ENCODE measurements at regions not wholly inside any gene's neighbourhood (a gene's known extent, or its start where the extent isn't known, plus 50 kb on each side); places are given as distances from the start of the nearest gene placed in this dataset.
"Not testable (repeated sequence)": the region's sequence is repeated elsewhere in the genome, so short reads cannot be mapped to it uniquely, and the experiment has no call there.

GRCh38 chr3:81173514-81173913, 587.9 kb downstream of the GBE1 start:
- no peak for DNase-seq

- DNase-seq, result no peak
Observed at GRCh38 chr3:81170298-81170697, 591.1 kb downstream of the GBE1 start.

GRCh38 chr3:81164806-81165205, 596.6 kb downstream of the GBE1 start:
- DNase-seq, result no peak

- DNase-seq, result no peak
Observed at GRCh38 chr3:81161851-81162250, 599.6 kb downstream of the GBE1 start.

- DNase-seq, result no peak
Observed at GRCh38 chr3:81161100-81161499, 600.3 kb downstream of the GBE1 start.

- DNase-seq, result no peak
Observed at GRCh38 chr3:81154611-81155143, 606.8 kb downstream of the GBE1 start.

GRCh38 chr3:81152156-81152555, 609.3 kb downstream of the GBE1 start:
- DNase-seq, result no peak

- DNase-seq, result no peak
Observed at GRCh38 chr3:81132995-81133394, 628.5 kb downstream of the GBE1 start.

- no peak for DNase-seq
Observed at GRCh38 chr3:81105789-81106488, 655.5 kb downstream of the GBE1 start.

- no peak for DNase-seq
Observed at GRCh38 chr3:81105206-81105605, 656.2 kb downstream of the GBE1 start.

- no peak for DNase-seq
Observed at GRCh38 chr3:81097889-81098288, 663.6 kb downstream of the GBE1 start.

GRCh38 chr3:81095956-81096355, 665.5 kb downstream of the GBE1 start:
- DNase-seq, result no peak

- no peak for DNase-seq
Observed at GRCh38 chr3:81094986-81095385, 666.5 kb downstream of the GBE1 start.

GRCh38 chr3:81087607-81088006, 673.8 kb downstream of the GBE1 start:
- DNase-seq, result no peak

- no peak for DNase-seq
Observed at GRCh38 chr3:81086348-81086747, 675.1 kb downstream of the GBE1 start.

GRCh38 chr3:81080608-81081007, 680.8 kb downstream of the GBE1 start:
- no peak for DNase-seq

GRCh38 chr3:81072591-81072990, 688.9 kb downstream of the GBE1 start:
- no peak for DNase-seq

GRCh38 chr3:81068546-81068945, 692.9 kb downstream of the GBE1 start:
- no peak for DNase-seq

GRCh38 chr3:81063896-81064295, 697.5 kb downstream of the GBE1 start:
- no peak for DNase-seq

GRCh38 chr3:81051133-81051532, 710.3 kb downstream of the GBE1 start:
- DNase-seq, result not testable (repeated sequence)

GRCh38 chr3:81048058-81048665, 713.3 kb downstream of the GBE1 start:
- no peak for DNase-seq

GRCh38 chr3:81045976-81046375, 715.5 kb downstream of the GBE1 start:
- no peak for DNase-seq

- DNase-seq, result no peak
Observed at GRCh38 chr3:81045246-81045645, 716.2 kb downstream of the GBE1 start.

- DNase-seq, result no peak
Observed at GRCh38 chr3:81043660-81044199, 717.7 kb downstream of the GBE1 start.
